DND-41 (cell line): ENCODE measurements at regions not wholly inside any gene's neighbourhood (a gene's known extent, or its start where the extent isn't known, plus 50 kb on each side); places are given as distances from the start of the nearest gene placed in this dataset.

Experiments
- ATAC-seq: fragments of 200-7000 bp; cut with Tn5 transposase; 3 replicates; pipeline ENCODE4 v1.9.1; 2021; ENCODE audit warnings: low read depth; ENCODE audit not compliant: insufficient read depth
- DNase-seq: peaks from one replicate; pipeline ENCODE4 v3.0.0-alpha.2; 2020
- H2AFZ ChIP-seq: 2 replicates; pipeline ENCODE4 v1.6.0; 2012; ENCODE audit warnings: low read depth, low read length
- H3K27ac ChIP-seq: 2 replicates; pipeline ENCODE4 v1.5.1; 2012; ENCODE audit warnings: low read length, inconsistent platforms
- H3K27me3 ChIP-seq: fragments of 200-600 bp; sonication (generic); 2 replicates; pipeline ENCODE4 v1.6.0; 2012; ENCODE audit warnings: low read length, mild to moderate bottlenecking, inconsistent platforms; ENCODE audit not compliant: insufficient read depth, poor library complexity
- H3K36me3 ChIP-seq: 2 replicates; pipeline ENCODE4 v1.5.1; 2012; ENCODE audit warnings: low read length, inconsistent platforms; ENCODE audit not compliant: insufficient read depth
- H3K4me1 ChIP-seq: 2 replicates; pipeline ENCODE4 v1.5.1; 2012; ENCODE audit warnings: mild to moderate bottlenecking, low read length; ENCODE audit not compliant: insufficient read depth
- H3K4me2 ChIP-seq: 2 replicates; pipeline ENCODE4 v1.6.0; 2012; ENCODE audit warnings: mild to moderate bottlenecking, moderate library complexity, low read length, inconsistent platforms; ENCODE audit not compliant: insufficient read depth
- H3K4me3 ChIP-seq, 2 experiments: fragments of 200-600 bp in 1 of 2; shearing (Covaris generic) in 1 of 2; 2 replicates each; pipeline ENCODE4 v1.5.1; 2012 to 2016; ENCODE audit warnings: inconsistent platforms in 2 of 2, low read length in 2 of 2, mild to moderate bottlenecking in 2 of 2, low read depth in 1 of 2, moderate library complexity in 1 of 2
- H3K79me2 ChIP-seq: 2 replicates; pipeline ENCODE4 v1.6.0; 2012; ENCODE audit warnings: low read length, inconsistent platforms; ENCODE audit not compliant: insufficient read depth
- H3K9ac ChIP-seq: 2 replicates; pipeline ENCODE4 v1.6.0; 2012; ENCODE audit warnings: low read depth, mild to moderate bottlenecking, inconsistent platforms, low read length, moderate library complexity
- H3K9me3 ChIP-seq: 2 replicates; pipeline ENCODE4 v1.5.1; 2012; ENCODE audit warnings: low read length, moderate library complexity, mild to moderate bottlenecking, inconsistent platforms; ENCODE audit not compliant: insufficient read depth, severe bottlenecking
- H4K20me1 ChIP-seq: 2 replicates; pipeline ENCODE4 v1.6.0; 2012; ENCODE audit warnings: low read length; ENCODE audit not compliant: insufficient read depth
- EZH2 ChIP-seq: IDR thresholded peaks from 3 replicates; pipeline ENCODE4 v1.6.1; 2012; ENCODE audit warnings: borderline replicate concordance, low read depth, mild to moderate bottlenecking, moderate library complexity, low read length, inconsistent platforms; ENCODE audit not compliant: severe bottlenecking
- TF ChIP-seq, protein P1 (sequence below): IDR thresholded peaks from 2 replicates; pipeline ENCODE4 v1.5.1; 2012; ENCODE audit warnings: borderline replicate concordance, low read length, moderate library complexity, mild to moderate bottlenecking; ENCODE audit not compliant: poor library complexity, severe bottlenecking; ENCODE audit errors: extremely low read depth

DNA sequence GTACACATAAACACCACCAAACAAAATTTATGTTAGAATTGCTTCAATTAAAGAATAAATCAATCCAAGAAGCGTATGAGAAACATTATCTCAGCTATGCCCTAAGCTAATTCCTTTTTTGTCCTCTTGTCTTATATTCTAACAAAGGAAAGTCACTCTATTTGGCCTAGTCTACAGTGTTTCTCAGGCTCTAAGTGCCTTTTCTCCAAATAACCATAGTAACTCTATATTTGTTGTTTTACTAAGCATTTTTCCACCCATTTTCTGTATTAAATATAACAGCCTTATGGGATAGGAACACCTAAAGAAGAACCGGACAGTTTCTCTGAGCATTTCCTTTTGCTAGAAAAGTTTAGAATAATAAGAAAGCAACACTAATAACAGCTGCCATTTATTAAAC, 120.1 kb upstream of the MTAP start:
- no peak overlapping the region for H3K9ac ChIP-seq
- H3K4me3 ChIP-seq, result no peak overlapping the region
- H3K4me1 ChIP-seq, result no peaks in the 10 kb centered on the region
- ATAC-seq (no peak), DNase-seq (no peak)
- peaks cover 12% of the 10 kb centered on the region for H3K27me3 ChIP-seq
- H4K20me1 ChIP-seq, result no peaks in the 10 kb centered on the region
- TF ChIP-seq, protein P1, sequence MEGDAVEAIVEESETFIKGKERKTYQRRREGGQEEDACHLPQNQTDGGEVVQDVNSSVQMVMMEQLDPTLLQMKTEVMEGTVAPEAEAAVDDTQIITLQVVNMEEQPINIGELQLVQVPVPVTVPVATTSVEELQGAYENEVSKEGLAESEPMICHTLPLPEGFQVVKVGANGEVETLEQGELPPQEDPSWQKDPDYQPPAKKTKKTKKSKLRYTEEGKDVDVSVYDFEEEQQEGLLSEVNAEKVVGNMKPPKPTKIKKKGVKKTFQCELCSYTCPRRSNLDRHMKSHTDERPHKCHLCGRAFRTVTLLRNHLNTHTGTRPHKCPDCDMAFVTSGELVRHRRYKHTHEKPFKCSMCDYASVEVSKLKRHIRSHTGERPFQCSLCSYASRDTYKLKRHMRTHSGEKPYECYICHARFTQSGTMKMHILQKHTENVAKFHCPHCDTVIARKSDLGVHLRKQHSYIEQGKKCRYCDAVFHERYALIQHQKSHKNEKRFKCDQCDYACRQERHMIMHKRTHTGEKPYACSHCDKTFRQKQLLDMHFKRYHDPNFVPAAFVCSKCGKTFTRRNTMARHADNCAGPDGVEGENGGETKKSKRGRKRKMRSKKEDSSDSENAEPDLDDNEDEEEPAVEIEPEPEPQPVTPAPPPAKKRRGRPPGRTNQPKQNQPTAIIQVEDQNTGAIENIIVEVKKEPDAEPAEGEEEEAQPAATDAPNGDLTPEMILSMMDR, result no peak
- no peak for TF ChIP-seq EZH2
- no peak overlapping the region for H3K4me2 ChIP-seq
- no peaks in the 10 kb centered on the region for H3K9me3 ChIP-seq
- H2AFZ ChIP-seq, result no peak overlapping the region
- no peaks in the 10 kb centered on the region for H3K79me2 ChIP-seq
- no peaks in the 10 kb centered on the region for H3K36me3 ChIP-seq
- H3K27ac ChIP-seq, result no peak overlapping the region

DNA sequence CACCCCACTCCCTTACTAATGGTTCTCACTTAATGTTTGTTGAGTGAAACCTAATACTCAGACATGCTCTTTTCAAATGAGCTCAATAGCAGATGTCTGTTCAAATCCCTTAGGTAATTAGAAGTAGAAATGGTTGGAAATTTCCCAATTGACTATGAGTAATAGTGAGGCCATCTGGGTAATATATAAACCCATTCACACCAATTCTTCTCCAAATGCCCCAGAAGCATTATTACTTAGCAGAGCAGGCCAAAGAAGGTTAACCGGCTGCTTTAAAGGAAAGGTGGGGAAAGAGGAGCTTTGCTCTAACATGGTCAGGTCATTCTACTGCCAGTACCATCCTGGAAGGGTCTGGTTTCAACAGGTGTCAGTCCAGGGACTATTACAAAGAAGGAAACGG, 119.5 kb upstream of the MTAP start:
- no peaks in the 10 kb centered on the region for H4K20me1 ChIP-seq
- no peak for TF ChIP-seq EZH2
- TF ChIP-seq, protein P1, result no peak
- DNase-seq, result no peak
- no peaks in the 10 kb centered on the region for H3K79me2 ChIP-seq
- no peak overlapping the region for H3K27ac ChIP-seq
- no peak overlapping the region for H3K4me2 ChIP-seq
- no peaks in the 10 kb centered on the region for H3K36me3 ChIP-seq
- no peak overlapping the region for H3K9ac ChIP-seq
- peaks cover 7% of the 10 kb centered on the region for H3K27me3 ChIP-seq
- no peaks in the 10 kb centered on the region for H3K9me3 ChIP-seq
- no peak overlapping the region for H3K4me3 ChIP-seq
- no peaks in the 10 kb centered on the region for H3K4me1 ChIP-seq
- H2AFZ ChIP-seq, result no peak overlapping the region
- no peak for ATAC-seq

DNA sequence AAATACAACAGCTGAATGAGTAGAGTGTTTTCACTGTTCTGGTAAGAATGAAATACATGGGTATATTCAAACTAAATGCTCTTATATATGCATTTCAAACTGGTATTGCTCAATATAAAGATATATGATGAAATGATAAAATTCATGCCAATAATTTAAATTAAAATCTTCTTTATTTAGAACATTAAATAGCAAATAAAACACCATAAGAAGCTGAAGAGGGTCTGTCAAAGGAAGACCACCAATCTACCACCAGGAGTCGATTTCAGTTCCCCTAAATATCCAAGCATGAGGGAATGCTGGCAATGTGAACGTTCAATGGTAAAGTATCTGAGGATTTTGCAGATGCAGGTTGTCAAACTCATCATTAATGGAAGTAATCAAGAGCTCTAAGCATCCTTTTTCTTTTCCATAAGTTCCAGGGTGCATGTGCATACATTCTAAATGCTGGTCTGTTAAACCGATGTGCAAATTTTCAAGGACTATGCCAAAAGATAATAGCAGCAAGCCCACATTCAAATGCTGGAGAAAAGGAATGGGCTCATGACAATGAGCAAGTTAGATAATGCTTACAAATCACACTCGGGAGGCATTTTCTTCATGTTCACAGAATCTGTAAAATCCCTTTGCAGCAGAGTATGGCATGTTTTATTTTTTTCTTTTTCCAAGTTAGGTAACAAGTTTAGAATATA, 118.8 kb upstream of the MTAP start:
- Histone ChIP-seq H3K9ac (no peak overlapping the region), H3K4me1 (no peaks in the 10 kb centered on the region), H3K27me3 (peaks cover 7% of the 10 kb centered on the region), H3K36me3 (no peaks in the 10 kb centered on the region), H3K27ac (no peak overlapping the region), H3K79me2 (no peaks in the 10 kb centered on the region), H3K4me3 (no peak overlapping the region), H4K20me1 (no peaks in the 10 kb centered on the region), H3K4me2 (no peak overlapping the region), H3K9me3 (no peaks in the 10 kb centered on the region), H2AFZ (no peak overlapping the region)
- ATAC-seq (no peak), DNase-seq (no peak)
- TF ChIP-seq, protein P1, result no peak
- TF ChIP-seq EZH2, result no peak
